K562 (cell line): ENCODE measurements at regions not wholly inside any gene's neighbourhood (a gene's known extent, or its start where the extent isn't known, plus 50 kb on each side); places are given as distances from the start of the nearest gene placed in this dataset.

Experiments
- CC2D1A ChIP-seq: fragments of 450-650 bp; IDR thresholded peaks from 2 replicates; pipeline ENCODE4 v1.6.1; 2017; ENCODE audit warnings: mild to moderate bottlenecking
- CGGBP1 ChIP-seq: fragments of 250-450 bp; sonication (Bioruptor Pico); IDR thresholded peaks from 2 replicates; pipeline ENCODE4 v1.9.0; 2021; ENCODE audit warnings: mild to moderate bottlenecking
- CLOCK ChIP-seq: fragments of 250-450 bp; sonication (Bioruptor Pico); IDR thresholded peaks from 2 replicates; pipeline ENCODE4 v1.4.0; 2020; ENCODE audit warnings: mild to moderate bottlenecking, moderate library complexity, borderline replicate concordance
- CREB1 ChIP-seq, 2 experiments: sonication (generic) in 1 of 2; formaldehyde crosslinking in 1 of 2; IDR thresholded peaks; 2 replicates each; pipeline versions ENCODE4 v1.6.1 to v1.8.0; 2012 to 2022; ENCODE audit warnings: inconsistent platforms in 1 of 2, mild to moderate bottlenecking in 1 of 2, missing genetic modification reagents in 1 of 2, moderate library complexity in 1 of 2
- CREB3L1 ChIP-seq: fragments of 450-650 bp; IDR thresholded peaks from 2 replicates; pipeline ENCODE4 v1.6.1; 2014; ENCODE audit warnings: low read depth, mild to moderate bottlenecking, moderate library complexity, borderline replicate concordance
- FOXK1 ChIP-seq: sonication (generic); formaldehyde crosslinking; IDR thresholded peaks from 2 replicates; pipeline ENCODE4 v1.8.0; 2022; ENCODE audit warnings: missing genetic modification reagents, mild to moderate bottlenecking, borderline replicate concordance
- GABPB1 ChIP-seq: sonication (generic); formaldehyde crosslinking; IDR thresholded peaks from 2 replicates; pipeline ENCODE4 v1.8.0; 2022; ENCODE audit warnings: mild to moderate bottlenecking, missing genetic modification reagents
- KLF16 ChIP-seq: IDR thresholded peaks from 2 replicates; pipeline ENCODE4 v1.6.1; 2016; ENCODE audit warnings: antibody characterized with exemption
- MAFK ChIP-seq: IDR thresholded peaks from 2 replicates; pipeline ENCODE4 v1.6.1; 2011; ENCODE audit warnings: low read length, improper control_type of control experiment
- NR2C2 ChIP-seq, 2 experiments: fragments of 200-800 bp in 1 of 2; sonication (Bioruptor generic) in 1 of 2; sonication (generic) in 1 of 2; formaldehyde crosslinking in 1 of 2; IDR thresholded peaks; 2 replicates each; pipeline versions ENCODE4 v1.6.1 to v1.8.0; 2016 to 2022; ENCODE audit warnings: mild to moderate bottlenecking in 1 of 2, missing compliant biosample characterization in 1 of 2, missing genetic modification characterization in 1 of 2, missing genetic modification reagents in 1 of 2
- PHF21A ChIP-seq: fragments of 450-650 bp; IDR thresholded peaks from 2 replicates; pipeline ENCODE4 v1.6.1; 2017; ENCODE audit warnings: low read depth, borderline replicate concordance
- SIN3A ChIP-seq, 2 experiments: fragments of 150-350 bp in 1 of 2; IDR thresholded peaks; 2 replicates each; pipeline ENCODE4 v1.6.1; 2011 to 2016; ENCODE audit warnings: borderline replicate concordance in 2 of 2, low read depth in 2 of 2, low read length in 2 of 2, mild to moderate bottlenecking in 2 of 2, moderate library complexity in 2 of 2; ENCODE audit not compliant: control insufficient read depth in 1 of 2
- SNIP1 ChIP-seq: fragments of 450-650 bp; IDR thresholded peaks from 2 replicates; pipeline ENCODE4 v1.7.1; 2017; ENCODE audit warnings: low read depth, mild to moderate bottlenecking
- U2AF2 ChIP-seq: fragments of 200-400 bp; formaldehyde crosslinking; optimal IDR thresholded peaks from 2 replicates; pipeline ENCODE3; 2017; ENCODE audit warnings: low read depth, mild to moderate bottlenecking, low read length
- ZNF133 ChIP-seq: fragments of 250-450 bp; sonication (Bioruptor Pico); IDR thresholded peaks from 2 replicates; pipeline ENCODE4 v1.4.0; 2020; ENCODE audit warnings: mild to moderate bottlenecking
- ZNF280A ChIP-seq: fragments of 450-650 bp; IDR thresholded peaks from 2 replicates; pipeline ENCODE4 v1.6.1; 2018; ENCODE audit warnings: mild to moderate bottlenecking, low read depth; ENCODE audit not compliant: partially characterized antibody
- ZNF398 ChIP-seq: fragments of 250-450 bp; sonication (Bioruptor Pico); IDR thresholded peaks from 2 replicates; pipeline ENCODE4 v1.8.0; 2021; ENCODE audit warnings: moderate library complexity, mild to moderate bottlenecking, inconsistent platforms
- ZNF695 ChIP-seq: fragments of 450-650 bp; formaldehyde crosslinking; IDR thresholded peaks from 2 replicates; pipeline ENCODE4 v1.4.0; 2020; ENCODE audit warnings: mild to moderate bottlenecking, moderate library complexity
- ZNF780A ChIP-seq: fragments of 250-450 bp; sonication (Bioruptor Pico); IDR thresholded peaks from 2 replicates; pipeline ENCODE4 v1.5.0; 2021; ENCODE audit warnings: mild to moderate bottlenecking

- TF ChIP-seq SIN3A (IDR thresholded peaks at IDR 0.05; ENCODE audit: borderline replicate concordance in 2 of 2, control insufficient read depth in 1 of 2, low read depth in 2 of 2, low read length in 2 of 2) (peak in 1 of 2 experiments; percentile 67; a peak in 2 of 4 replicates), FOXK1 (CRISPR knock-in tag) (peak; percentile 93), CGGBP1 (CRISPR knock-in tag) (no peak), MAFK (no peak), SNIP1 (no peak), CREB1 (IDR thresholded peaks at IDR 0.05) (peak; percentile 36; the same call in 1 of the 2 replicates), CREB1 (CRISPR knock-in tag; IDR thresholded peaks at IDR 0.05) (no peak), ZNF133 (CRISPR knock-in tag) (no peak), ZNF695 (CRISPR knock-in tag) (no peak), PHF21A (peak; percentile 98), CLOCK (CRISPR knock-in tag) (no peak), KLF16 (no peak), GABPB1 (CRISPR knock-in tag) (peak; percentile 71; the same call in 1 of the 2 replicates), U2AF2 (no peak), NR2C2 (CRISPR knock-in tag; IDR thresholded peaks at IDR 0.05) (peak; percentile 68; the same call in 1 of the 2 replicates), NR2C2 (tag; IDR thresholded peaks at IDR 0.05) (no peak; the same call in 1 of the 2 replicates), CC2D1A (peak; percentile 72), ZNF780A (CRISPR knock-in tag) (no peak), CREB3L1 (peak; percentile 80; the same call in 1 of the 2 replicates), ZNF280A (no peak), ZNF398 (CRISPR knock-in tag) (no peak)
Observed at GRCh38 chr6:28838634-28839442, 84.9 kb downstream of the TRIM27 start (continued).
